ENCODE measurements at regions not wholly inside any gene's neighbourhood (a gene's known extent, or its start where the extent isn't known, plus 50 kb on each side); places are given as distances from the start of the nearest gene placed in this dataset.
"Not testable (repeated sequence)": the region's sequence is repeated elsewhere in the genome, so short reads cannot be mapped to it uniquely, and the experiment has no call there.

- no peak for DNase-seq
Measured at GRCh38 chr14:89078021-89078795, 253.8 kb downstream of the TTC8 start.

GRCh38 chr14:89085231-89085731 is 260.8 kb downstream of the TTC8 start:
- no peak for DNase-seq

DNA sequence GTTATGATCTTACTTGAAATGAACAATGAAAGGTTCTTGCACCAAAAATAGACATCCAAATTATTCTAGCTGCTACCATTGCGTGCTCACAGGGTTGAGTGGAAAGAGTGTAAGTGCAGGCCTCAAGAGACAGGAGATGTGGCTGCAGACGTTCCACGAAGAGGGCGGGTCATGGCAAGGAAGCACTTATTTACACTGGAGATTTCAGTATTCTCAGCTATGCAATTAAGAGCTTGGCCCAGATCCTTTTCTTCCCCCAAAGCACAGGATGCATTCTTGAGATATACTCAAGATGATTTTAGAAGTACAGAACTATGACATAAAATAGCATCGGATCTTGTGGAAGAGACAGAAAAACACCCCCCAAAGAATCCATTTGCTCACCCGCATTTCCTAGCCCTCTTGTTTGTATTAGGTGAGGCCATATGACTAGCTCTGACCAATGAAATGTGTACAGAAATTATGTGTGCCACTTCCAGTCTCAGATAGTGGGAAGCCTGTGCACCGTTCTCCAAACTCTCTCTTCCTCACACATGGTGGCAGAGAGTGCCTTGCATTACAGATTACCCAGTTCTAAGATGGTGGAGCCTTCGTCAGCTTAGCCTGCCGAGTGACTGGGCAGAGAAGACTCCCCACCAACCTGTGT is 261.4 kb downstream of the TTC8 start:
- no peak for DNase-seq

DNA sequence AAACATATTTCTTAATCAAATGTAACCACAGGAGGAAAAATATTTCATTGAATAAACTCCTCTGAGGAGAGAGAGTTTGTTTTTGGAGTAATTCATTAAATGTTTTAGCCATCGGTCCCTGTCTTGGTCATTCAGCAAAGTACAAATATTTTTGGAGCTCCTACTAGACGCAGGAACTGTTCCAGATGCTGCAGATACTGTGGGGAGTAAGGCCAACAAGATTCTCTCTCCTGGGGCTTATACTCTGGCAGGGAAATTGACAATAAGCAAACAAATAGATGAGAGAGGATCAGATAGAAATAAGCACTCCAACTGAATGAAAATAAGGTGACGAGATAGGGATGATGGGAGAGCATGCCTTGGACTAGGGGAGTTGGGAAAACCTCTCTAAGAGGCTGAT is 264.1 kb downstream of the TTC8 start:
- no peak for DNase-seq

GRCh38 chr14:89089330-89089729 is 264.9 kb downstream of the TTC8 start:
- no peak for DNase-seq

DNA sequence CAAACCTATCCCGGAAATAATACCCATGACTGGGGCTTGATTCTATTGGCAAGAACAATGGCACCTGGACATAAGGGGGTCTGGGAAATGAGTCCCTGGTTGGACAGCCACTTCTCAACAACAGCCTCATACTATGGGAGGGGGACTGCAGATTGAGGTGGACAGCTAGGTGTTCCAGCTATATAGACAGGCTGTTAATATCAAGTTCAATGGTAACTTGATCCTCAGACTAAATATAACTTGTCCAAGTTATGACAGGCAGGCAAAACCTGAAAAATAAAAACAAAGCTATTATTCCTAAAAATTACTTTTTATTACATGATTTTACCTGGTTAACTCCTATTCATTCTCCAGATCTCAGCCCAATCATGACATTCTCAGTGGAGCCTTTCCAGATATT is 267.3 kb downstream of the TTC8 start:
- DNase-seq, result no peak

GRCh38 chr14:89093083-89093730 is 268.8 kb downstream of the TTC8 start:
- no peak for DNase-seq

DNA sequence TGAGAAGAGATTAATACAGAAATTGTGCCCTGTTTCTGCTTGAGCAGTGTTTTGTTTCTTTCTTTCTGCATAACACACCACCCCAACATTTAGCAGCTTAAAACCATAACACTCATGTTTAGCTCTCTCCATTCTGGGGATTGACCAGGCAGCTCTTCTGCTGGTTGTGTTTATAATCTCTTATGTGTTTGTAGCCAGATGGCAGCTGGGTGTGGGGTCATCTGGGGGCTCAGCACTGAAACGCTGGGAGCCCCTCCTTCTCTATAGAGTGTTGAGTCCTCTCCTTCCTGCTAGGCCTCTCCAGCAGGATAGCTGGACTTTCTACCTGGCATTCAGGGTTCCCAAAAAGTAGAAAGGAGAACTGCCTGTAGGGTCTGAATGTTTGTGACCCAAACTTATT is 270.6 kb downstream of the TTC8 start:
- no peak for DNase-seq

DNA sequence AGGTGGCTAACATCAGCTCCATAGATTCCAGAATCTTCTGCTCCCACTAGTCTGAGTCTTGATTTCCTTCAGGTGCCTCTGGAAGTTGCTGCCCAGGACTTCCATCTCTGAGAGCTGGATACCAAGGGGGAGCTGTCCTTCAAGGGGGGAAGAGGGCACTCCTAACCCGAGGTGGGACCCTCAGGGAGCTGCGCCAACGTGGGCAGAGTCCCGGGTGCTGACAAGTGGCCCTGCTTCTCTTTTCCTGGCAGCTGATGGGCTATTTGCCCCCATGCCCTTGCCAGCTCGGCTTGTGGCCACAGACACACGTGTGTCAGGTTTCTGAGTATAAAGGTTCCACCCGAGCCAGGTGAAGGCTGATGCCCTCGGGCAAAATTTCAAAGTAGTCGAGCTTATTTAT is 272.5 kb downstream of the TTC8 start:
- DNase-seq, result no peak

- no peak for DNase-seq
Measured at GRCh38 chr14:89098254-89098653, 273.8 kb downstream of the TTC8 start.

DNA sequence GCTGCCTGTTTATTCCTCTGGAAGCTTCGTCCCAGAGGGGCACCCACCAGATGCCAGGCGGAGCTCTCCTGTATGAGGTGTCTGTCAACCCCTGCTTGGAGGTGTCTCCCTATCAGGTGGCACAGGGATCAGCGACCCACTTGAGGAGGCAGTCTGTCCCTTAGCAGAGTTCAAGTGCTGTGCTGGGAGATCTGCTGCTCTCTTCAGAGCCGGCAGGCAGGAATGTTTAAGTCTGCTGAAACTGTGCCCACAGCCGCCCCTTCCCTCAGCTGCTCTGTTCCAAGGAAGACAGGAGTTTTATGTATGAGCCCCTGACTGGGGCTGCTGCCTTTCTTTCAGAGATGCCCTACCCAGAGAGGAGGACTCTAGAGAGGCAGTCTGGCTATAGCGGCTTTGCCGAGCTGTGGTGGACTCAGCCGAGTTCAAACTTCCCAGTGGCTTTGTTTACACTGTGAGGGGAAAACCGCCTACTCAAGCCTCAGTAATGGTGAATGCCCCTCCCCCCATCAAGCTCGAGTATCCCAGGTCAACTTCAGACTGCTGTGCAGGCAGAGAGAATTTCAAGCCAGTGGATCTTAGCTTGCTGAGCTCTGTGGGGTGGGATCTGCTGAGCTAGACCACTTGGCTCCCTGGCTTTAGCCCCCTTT is 279.8 kb downstream of the TTC8 start:
- not testable (repeated sequence) for DNase-seq

DNA sequence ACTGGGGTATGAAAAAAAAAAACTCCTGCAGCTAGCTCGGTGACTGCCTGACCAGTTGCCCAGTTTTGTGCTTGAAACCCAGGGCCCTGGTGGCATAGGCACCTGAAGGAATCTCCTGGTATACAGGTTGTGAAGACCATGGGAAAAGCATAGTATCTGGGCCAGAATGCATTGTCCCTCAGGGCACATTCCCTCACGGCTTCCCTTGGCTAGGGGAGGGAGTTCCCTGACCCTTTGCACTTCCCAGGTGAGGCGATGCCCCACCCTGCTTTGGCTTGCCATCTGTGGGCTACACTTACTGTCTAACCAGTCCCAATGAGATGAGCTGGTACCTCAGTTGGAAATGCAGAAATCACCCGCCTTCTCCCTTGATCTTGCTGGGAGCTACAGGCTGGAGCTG is 280.4 kb downstream of the TTC8 start:
- DNase-seq, result not testable (repeated sequence)
